GM21576 (cell line): ENCODE measurements at regions not wholly inside any gene's neighbourhood (a gene's known extent, or its start where the extent isn't known, plus 50 kb on each side); places are given as distances from the start of the nearest gene placed in this dataset.
"Not testable (repeated sequence)": the region's sequence is repeated elsewhere in the genome, so short reads cannot be mapped to it uniquely, and the experiment has no call there.

Experiments used
- ATAC-seq: cut with Tn5 transposase; IDR thresholded peaks from one replicate; pipeline ENCODE4 v1.9.1; 2021; ENCODE audit warnings: mild to moderate bottlenecking, moderate library complexity; ENCODE audit not compliant: unreplicated experiment

DNA sequence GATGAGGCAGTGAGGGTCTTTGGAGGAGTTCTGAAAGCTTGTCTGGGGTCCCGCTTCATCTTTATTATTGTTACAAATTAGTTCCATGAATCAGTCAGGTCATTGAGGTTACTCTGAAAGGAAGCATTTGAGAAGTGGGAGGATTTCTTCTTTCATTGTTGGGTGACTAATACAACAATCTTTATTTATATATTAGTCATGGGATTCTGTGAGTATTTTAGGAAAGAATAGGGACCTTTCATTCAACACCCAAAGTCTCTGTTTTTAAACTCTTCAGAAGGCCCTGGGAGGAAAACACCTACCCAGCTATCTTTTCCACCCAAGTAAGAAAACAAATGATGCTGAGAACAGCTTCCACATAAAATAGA lies 98.3 kb downstream of the SOD2 start:
- ATAC-seq, result no peak

DNA sequence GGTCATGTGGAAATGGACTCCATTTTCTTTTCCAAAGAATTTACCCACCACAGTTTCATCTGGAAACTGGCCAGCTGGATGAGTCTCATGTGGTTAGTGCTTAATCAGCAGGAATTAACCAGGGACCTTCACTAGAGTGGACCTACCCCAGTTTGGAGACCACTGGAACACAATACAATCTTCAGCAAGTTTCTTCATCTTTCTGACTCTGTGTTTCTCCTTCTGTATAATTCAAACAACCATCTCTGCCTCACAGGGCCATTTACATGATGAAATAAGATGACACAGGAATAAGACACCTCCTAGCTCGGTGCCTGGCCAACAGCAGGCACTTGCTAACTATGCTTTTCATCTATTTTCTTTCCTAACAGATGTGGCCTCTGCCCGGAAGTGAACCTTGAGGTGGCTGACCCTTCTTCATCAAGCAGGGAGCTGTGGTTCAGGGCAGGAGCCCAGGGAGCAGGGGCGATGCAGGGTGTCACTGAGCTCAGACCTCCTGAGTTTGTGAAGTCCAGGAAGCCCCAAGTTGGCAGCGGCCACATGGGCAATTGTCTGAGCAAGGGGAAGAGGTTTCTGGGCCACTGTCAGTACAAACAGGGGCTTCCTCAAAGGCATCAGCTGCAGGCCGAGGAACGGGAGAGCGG lies 98.8 kb downstream of the SOD2 start:
- no peak for ATAC-seq

DNA sequence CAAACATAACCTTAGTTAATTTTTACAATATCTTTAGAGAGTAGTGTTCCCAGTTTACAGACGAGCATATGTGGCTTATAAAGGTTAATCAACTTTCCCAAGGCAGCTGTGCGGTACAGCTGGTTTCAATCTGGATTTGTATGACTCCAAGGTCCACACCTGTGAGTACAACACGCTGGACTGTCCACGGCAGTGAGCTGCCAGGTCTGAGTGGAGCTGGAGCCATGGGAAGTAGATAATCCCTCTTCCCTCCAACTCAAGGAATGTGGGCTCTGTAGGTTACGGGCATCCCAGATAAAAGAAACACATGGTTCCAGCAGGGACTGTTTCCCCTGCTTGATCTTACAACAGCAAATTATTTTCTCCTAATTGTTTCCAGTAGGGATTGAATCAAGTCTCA lies 102.2 kb downstream of the SOD2 start:
- ATAC-seq, result no peak

DNA sequence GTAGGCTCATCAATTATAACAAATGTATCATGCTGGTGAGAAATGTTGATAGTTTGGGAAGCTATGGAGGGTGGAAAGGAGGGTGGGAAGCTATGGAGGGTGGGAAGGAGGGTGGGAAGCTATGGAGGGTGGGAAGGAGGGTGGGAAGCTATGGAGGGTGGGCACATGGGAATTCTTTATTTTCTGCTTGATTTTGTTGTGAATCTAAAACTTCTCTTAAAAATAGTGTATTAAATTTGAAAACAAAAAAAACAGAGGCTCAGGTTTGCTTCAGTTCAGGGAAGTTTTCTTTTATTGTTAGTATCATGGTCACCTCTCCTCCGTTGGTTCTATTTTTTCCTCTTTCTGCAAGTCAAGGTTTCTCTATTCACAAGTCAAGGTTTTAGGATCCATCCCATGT lies 106.4 kb downstream of the SOD2 start:
- ATAC-seq, result no peak

DNA sequence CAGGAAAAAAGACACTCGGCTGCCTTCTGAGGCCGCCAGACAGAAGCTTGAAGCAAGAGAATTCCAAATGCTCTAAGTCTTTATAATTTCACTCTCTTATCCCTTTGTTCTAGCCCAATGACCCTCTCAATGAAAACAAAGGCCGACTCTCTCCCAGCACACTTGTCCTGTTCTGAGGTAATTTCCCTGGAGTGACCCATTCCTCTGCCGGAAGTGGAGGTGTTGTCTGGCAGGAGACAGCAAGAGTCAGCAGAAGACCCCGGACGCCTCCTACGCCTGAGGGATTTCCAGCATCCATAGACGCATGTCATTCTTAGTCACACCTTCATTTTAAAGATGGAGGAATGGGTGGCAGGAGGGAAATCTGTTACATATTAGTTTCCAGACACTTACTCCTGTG lies 110.3 kb downstream of the SOD2 start:
- no peak for ATAC-seq

DNA sequence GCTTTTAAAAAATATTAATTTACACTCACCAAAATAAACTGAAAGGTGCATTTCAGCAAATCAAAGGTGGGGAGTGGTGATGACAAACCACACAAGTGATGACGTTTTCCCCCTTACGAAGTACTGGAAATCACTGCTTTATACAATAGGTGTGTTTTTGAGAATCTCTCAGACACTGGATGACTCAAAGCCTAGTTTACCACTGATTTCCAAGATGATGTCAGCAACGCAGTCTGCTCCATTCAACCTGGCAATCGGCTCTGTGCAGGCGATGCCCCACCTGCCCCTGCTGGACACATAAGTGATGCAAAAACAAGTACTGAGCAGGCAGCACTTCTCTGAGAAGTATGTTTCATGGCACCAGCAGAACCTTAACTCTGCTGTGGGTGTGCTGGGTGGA lies 114.4 kb downstream of the SOD2 start:
- no peak for ATAC-seq

DNA sequence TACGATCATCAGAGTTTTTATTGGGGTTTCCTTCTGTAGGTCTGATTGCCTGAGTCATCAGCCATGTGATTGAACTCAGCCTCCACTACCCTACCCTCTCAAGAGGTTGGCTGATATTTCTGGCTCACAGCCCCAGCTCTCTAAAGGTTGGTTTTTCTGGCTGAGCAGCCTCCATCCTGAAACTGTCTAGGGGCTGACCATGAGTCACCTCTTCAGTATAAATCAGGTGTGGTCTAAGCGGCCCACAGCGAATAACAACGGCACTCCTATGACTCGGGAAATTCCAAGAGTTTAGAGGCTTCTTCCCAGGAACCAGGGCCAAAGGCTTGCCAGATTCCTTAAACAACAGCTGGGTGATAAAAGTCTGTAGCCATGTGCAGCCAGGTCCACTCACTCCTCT lies 115.5 kb downstream of the SOD2 start:
- no peak for ATAC-seq

DNA sequence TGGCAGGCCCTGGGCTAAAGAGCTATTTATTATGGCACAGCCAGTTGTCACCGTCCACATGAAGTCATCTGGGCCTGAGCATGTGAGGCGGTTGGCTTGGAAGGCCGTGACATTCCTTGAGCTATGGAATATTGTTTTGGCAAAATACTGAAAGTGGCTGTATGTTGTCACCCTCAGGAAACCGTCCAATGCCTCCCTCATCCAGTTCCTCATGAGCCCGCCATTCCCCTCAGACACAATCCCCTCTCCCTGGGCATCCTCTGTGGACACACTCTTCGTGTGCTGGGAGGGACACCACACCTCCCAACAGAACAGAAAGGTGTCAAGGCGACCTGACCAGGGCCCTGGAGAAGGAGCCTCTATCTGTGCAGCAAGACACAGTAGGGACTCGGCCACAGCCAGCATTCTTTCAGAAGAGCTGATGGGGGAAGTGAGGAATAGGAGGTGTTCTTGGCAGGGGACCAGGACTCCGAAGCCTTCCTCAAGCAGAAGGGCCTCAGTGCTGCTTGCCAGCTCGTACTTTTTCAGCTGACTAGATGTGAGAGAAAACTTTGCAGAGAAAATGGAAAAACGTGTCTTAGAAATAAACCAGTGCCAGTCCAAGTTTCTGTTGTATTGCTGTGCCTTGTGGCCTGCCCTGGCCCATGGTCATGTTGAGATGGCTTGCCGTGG lies 120.5 kb downstream of the SOD2 start:
- no peak for ATAC-seq

DNA sequence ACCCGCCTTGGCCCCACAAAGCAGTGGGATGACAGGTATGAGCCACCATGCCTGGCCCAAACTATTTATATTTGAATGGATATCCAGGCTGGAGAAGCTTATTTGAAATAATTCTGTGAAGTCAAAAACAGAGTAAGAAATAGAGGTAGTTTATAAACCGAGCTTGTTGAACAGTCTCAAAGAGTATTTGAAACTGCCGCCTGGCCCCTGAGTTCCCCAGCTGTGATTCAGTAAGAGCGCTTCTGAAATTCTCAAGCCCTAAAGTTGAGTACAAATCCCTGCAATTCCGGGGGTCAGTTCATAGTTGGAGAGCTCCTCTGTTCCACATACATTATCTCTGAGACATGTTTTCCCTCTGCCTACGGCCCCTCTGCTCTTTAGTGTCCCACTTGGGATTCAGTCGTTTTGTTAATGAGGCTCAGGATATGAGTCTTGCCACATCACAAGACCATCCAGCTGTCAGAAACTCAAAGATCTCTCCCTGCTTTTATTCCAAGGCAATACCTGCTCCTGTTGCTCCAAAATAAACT lies 127.8 kb downstream of the SOD2 start:
- no peak for ATAC-seq

DNA sequence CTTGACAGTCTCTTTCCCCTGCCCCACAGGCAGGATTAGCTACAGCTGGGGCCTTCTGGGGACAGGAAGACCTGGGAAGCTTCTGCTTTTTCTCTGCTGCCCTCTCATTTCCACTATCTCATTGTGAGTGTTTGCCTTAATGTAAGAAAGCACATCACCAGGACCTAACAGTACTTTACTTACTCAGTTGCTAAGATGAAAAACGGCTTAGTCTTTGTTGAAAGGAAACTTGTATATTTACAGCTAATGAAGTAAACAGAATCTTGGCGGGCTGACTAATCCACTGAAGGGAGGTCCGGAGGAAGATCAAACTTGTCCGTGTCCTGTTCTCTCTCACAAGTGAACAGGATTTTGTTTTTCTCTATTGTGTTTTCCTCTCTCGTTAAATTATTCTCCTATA lies 128.6 kb downstream of the SOD2 start:
- ATAC-seq, result no peak

DNA sequence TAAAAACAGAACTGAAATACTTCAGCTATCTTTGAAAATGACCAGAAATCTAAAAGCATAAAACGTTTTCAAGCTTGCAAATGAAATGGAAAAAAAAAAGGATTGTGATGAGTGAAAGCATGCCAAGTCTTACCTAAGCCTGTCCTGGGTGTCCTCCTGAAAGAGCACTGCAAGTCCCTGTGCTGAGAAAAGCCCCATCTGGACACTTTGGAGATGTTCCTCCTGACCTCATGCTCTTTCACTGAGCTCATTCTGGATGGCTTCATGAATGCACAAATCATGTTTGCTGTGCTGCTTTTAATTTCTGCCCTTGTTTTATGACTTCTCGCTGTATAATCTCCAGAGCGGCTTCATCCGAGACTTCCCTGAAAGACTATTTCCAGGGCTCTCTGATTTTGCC lies 136.0 kb downstream of the SOD2 start:
- ATAC-seq, result no peak

DNA sequence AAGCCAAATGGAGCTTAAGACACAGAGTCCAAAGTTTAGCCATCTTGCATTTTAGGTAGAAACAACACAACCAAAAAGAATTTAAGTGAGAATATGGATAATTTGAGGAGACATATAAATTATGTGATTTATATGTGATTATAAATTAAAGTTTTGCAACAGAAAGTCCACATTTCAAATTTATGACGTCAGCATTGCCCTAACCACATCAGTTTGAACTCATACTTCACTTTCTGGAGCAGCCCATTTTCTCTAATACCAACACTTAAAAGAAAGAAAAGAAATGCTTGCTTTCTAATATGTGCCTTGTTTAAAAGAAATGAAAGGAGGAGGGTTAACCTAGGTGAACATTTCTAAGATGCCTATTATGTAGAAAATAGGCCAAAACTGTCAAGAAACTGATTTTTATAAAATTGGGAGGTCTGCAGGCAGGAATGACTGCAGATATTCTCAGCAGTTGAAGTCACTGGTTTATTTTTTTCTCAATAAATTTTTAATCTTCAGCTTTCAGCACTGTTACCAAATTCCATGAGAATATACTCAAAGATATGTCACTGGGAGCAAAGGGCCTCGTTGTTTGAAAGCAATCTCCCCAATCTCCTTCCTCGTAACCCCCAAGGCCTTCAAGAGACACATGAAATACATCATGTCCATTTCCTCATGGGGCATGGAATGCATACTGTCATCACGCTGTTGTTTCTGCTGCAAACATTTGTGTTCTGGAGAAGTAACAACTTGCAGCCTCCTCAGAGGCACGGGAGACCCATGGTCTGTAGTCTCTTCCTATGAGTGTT lies 137.8 kb downstream of the SOD2 start:
- no peak for ATAC-seq

DNA sequence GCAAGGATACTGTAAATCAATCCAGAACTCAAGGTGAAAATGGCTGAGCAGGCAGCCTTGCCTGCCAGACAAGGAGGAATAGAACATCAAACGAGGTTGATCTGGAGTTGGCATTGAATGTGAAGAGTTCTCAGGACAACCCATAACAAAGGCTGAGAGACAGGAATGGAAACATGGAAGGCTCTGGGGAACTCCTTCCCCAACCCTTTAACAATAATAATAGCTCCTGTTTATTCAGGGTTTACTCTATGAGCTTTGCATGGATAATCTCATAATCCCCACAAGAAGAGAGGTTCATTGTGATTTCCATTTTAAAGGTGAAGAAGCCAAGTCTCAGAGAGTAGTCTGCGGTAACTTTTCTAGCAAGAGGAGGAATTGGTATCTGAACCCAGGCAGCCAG lies 151.7 kb downstream of the SOD2 start:
- ATAC-seq, result no peak

DNA sequence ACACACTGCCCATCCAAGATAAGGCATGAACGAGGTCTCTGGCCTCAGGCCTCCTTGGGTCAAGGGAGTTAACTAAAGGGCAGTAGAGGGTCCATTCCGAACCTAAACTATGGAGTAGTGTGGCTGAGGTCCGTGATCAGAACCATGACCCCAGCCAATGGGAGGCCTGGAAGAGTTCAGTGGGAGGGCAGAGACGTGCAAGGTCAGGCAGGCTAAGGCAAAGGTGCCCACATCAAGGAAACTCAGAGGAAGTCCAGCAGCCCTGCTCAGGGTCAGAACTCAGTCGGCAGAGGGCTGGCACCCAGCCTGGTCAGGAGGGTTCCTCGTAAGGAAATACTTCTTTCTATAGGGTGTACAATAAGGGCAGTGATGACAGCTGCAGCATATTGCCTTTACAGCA lies 152.2 kb downstream of the SOD2 start:
- no peak for ATAC-seq

DNA sequence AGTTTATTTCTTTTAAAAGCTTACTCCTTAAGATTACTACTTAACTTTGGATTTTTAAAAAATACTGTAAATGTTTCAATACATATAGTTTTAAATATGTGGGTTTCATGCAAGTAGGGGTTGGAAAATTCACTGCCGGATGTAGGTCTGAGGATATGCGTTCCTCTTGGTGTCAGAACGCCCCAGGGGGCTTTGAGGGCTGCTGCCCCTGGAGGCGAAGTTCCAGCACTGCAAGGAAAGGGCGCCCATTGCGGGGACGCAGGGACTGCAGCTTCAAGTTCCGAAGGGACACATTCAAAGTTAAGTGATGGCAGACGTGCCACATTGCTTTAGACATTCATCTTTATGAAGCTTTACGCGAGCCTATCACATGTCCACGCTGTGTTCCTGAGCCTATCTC lies 152.9 kb downstream of the SOD2 start:
- no peak for ATAC-seq

DNA sequence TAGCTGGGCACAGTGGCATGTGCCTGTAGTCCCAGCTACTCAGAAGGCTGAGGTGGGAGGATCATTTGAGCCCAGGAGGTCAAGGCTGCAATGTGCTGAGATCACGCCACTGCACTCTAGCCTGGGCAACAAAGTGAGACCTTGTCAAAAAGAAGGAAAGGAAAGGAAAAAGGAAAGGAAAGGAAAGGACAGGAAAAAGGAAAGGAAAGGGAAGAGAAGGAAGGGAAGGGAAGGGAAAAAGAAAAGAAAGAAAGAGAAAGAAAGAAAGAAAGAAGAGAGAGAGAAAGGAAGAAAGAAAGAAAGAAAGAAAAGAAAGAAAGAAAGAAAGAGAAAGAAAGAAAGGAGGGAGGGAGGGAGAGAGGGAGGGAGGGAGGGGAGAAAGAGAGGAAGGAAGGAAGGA lies 155.0 kb downstream of the SOD2 start:
- not testable (repeated sequence) for ATAC-seq

DNA sequence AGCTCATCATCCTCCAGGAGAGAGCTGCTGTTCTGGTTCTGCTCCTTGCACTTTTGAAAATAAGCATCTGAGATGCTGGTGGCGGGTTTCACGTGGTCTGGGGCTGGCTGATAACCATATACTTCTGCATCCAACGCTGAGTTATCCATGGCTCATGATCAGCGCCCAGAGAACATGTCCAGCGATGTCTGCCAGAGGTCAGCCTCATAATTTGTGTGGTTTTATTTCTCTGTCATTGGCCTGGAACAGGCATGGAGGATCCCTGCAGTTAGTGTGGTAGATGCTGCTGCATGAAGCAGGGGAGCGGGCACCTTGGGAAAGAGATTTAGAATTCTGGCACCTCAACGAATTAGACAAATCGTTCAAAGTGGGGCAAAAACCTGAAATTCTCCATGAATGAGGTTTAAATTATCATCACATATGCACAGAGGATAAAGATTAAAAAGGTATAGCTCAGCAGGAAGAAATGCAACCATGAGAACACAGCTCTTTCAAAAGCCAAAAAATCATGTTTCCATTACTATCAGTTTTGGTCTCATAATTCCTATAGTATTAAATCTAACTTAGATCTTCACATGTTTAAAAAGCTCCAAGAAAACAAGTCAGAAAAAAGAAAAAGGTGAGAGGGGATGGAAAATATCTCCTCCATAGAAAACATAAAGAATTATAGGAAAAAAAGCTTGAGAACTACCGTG lies 157.2 kb downstream of the SOD2 start:
- no peak for ATAC-seq

DNA sequence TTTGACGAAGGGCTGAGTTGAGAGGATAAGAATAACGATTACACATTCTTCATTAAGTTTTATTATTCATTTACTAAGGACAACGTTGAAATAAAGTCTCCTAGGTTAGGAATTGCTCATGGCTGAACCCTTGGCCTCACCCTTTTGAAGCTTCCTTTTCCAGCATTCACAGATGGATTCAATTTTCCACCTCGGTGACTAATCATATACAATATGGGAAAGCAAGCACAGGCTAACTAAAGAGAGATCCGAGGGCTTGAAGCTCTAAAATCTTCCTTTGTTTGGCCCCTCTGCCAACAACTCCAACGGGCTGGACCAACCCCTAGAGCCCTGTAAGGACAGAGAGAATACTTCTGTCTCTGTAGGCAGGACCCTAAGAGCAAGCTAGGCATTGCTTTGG lies 159.5 kb downstream of the SOD2 start:
- ATAC-seq, result no peak

DNA sequence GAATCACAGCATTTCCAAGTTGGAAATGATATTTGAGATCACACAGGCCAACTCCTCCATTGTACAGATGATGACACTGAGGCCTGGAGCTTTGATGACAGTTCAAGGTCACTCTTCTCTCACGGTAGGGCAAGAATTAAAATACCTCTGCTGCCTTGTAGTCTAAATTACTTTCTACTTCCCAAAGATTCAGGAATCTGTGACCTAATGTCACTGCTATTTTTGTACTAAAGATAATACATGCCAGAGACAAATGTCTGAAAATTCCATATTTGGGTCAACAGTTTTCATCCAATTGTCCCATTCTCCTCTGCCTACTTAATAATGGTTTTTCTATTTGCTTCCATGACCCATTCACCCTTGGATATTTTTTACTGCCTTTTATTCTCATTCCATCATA lies 160.0 kb downstream of the SOD2 start:
- ATAC-seq, result no peak

DNA sequence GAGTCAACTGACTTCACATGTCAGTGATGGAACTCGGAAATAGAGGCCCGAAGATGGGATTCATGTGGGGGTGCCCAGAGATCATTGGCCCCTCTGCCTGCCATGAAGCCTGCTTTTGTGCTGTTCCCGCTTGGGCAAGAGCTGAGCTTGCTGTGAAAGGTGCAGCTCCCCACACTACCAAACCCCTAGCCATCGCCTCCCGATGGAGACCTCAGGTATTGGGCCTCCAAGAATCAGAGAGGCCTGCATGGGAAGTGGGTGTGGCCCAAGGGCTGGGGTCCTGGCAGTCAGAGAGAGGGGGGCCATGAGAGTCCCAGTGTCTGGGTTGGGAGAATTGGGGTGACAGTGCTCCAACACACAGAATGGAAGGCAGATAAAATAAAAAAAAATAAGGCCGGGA lies 160.9 kb downstream of the SOD2 start:
- no peak for ATAC-seq

DNA sequence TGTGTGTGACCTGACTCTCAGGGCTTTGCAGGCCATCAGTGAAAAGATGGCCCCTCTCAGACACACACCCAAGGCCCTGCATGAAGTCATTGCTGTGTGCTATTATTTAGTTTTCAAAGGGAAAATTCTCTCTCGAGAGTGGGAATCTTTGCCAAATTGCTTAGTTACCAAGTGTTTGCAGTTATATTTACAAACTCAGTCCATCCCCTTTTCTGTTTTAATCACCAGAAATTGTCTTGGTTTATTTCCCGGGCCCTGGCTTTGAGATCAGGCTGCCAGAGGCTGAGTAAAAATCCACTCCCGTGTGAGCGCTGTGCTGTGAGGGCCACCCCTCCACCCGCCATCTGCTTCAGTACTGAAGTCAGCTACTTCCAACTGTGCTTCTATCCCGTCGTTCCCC lies 163.1 kb downstream of the SOD2 start:
- ATAC-seq, result no peak

DNA sequence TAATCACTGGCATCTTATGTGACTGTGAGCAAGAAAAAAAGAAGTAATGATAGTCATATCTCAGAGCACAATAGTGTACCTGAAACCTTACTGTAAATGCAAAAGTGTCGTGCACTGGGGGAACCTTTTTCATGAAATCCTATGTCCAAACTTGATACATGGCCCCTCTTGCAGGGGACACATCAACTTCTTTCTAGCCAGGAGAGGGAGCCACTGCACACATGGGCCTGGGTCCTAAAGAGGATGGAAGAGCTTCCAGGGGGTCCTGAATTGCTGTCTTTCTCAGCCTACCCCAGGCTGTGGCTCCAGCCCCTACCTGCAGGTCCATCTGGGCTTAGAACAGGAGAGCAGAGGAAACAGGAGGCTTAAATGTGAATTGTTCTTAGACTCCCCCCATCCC lies 165.7 kb downstream of the SOD2 start:
- ATAC-seq, result no peak
